Prostate gland (tissue), 2 donors: ENCODE measurements at regions not wholly inside any gene's neighbourhood (a gene's known extent, or its start where the extent isn't known, plus 50 kb on each side); places are given as distances from the start of the nearest gene placed in this dataset.

Experiments
- POLR2A ChIP-seq: fragments of 450-650 bp; IDR thresholded peaks from one replicate; pipeline ENCODE4 v1.6.1; 2016; ENCODE audit warnings: antibody characterized with exemption, mild to moderate bottlenecking
- POLR2AphosphoS5 ChIP-seq: sonication (generic); formaldehyde crosslinking; IDR thresholded peaks from one replicate; pipeline ENCODE4 v1.6.1; 2017; ENCODE audit warnings: antibody characterized with exemption
- TF ChIP-seq, protein P1 (sequence below), 4 experiments: fragments of 200-600 bp in 2 of 4; fragments of 450-650 bp in 2 of 4; sonication (generic) in 2 of 4; IDR thresholded peaks; 1 replicate in 3 of 4; 2 replicates in 1 of 4; pipeline ENCODE4 v1.5.1; 2016 to 2019; ENCODE audit warnings: antibody characterized with exemption in 4 of 4, mild to moderate bottlenecking in 2 of 4, moderate library complexity in 2 of 4

- no peak for TF ChIP-seq POLR2A
- TF ChIP-seq, protein P1, sequence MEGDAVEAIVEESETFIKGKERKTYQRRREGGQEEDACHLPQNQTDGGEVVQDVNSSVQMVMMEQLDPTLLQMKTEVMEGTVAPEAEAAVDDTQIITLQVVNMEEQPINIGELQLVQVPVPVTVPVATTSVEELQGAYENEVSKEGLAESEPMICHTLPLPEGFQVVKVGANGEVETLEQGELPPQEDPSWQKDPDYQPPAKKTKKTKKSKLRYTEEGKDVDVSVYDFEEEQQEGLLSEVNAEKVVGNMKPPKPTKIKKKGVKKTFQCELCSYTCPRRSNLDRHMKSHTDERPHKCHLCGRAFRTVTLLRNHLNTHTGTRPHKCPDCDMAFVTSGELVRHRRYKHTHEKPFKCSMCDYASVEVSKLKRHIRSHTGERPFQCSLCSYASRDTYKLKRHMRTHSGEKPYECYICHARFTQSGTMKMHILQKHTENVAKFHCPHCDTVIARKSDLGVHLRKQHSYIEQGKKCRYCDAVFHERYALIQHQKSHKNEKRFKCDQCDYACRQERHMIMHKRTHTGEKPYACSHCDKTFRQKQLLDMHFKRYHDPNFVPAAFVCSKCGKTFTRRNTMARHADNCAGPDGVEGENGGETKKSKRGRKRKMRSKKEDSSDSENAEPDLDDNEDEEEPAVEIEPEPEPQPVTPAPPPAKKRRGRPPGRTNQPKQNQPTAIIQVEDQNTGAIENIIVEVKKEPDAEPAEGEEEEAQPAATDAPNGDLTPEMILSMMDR (IDR thresholded peaks at IDR 0.05): no peak
- no peak for TF ChIP-seq POLR2AphosphoS5
Measured at GRCh38 chr9:38157711-38158110, 88.7 kb upstream of the SHB start.
